GM12875 (cell line): ENCODE measurements at regions not wholly inside any gene's neighbourhood (a gene's known extent, or its start where the extent isn't known, plus 50 kb on each side); places are given as distances from the start of the nearest gene placed in this dataset.
"Not testable (repeated sequence)": the region's sequence is repeated elsewhere in the genome, so short reads cannot be mapped to it uniquely, and the experiment has no call there.

Source experiments
- H3K4me3 ChIP-seq: one replicate; pipeline ENCODE4 v1.5.1; 2011; ENCODE audit warnings: low read depth, low read length, control low read depth
- TF ChIP-seq, protein P1 (sequence below): IDR thresholded peaks from 2 replicates; pipeline ENCODE4 v1.5.1; 2011; ENCODE audit warnings: low read depth, mild to moderate bottlenecking, control low read depth, inconsistent platforms, low read length, moderate library complexity, borderline replicate concordance; ENCODE audit not compliant: insufficient read depth

DNA sequence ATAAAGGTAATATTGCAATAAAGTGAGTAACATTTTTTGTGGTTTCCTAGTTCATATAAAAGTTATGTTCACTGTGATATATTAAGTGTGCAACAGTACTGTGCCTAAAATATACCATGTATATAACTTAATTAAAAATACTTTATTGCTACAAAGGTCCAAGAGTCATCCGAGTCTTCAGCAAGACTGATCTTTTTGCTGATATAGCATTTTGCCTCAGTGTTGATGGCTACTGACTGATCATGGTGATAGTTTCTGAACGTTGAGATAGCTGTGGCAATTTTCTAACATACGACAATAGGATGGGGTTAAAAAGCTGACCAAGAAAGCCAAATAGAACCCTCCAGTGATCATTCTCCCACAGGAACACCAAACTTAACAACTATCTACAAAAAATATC is 1302.7 kb downstream of the TECRL start:
- no peak overlapping the region for H3K4me3 ChIP-seq
- TF ChIP-seq, protein P1, sequence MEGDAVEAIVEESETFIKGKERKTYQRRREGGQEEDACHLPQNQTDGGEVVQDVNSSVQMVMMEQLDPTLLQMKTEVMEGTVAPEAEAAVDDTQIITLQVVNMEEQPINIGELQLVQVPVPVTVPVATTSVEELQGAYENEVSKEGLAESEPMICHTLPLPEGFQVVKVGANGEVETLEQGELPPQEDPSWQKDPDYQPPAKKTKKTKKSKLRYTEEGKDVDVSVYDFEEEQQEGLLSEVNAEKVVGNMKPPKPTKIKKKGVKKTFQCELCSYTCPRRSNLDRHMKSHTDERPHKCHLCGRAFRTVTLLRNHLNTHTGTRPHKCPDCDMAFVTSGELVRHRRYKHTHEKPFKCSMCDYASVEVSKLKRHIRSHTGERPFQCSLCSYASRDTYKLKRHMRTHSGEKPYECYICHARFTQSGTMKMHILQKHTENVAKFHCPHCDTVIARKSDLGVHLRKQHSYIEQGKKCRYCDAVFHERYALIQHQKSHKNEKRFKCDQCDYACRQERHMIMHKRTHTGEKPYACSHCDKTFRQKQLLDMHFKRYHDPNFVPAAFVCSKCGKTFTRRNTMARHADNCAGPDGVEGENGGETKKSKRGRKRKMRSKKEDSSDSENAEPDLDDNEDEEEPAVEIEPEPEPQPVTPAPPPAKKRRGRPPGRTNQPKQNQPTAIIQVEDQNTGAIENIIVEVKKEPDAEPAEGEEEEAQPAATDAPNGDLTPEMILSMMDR: no peak

DNA sequence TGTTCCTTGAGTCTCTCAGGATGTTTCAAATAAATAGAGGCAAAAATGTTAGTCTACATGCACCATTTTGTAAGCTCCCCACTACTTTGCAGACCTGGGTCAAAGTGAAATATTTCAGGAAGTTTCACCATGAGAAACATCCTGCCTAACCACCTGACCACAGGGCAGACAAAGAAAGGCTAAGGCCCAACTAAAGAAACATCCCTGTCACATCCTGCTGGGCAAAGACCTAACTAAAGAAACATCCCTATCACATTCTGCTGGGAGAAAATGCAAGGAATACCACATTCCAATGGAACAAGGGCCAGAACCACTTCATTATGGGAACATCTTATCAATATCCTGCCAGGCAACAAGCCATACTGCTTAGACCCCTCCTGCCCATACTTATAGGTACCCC is 1303.4 kb downstream of the TECRL start:
- H3K4me3 ChIP-seq: no peak overlapping the region
- TF ChIP-seq, protein P1: no peak

GRCh38 chr4:63090641-63091040 is 1318.6 kb downstream of the TECRL start:
- TF ChIP-seq, protein P1: no peak
- no peak overlapping the region for H3K4me3 ChIP-seq

DNA sequence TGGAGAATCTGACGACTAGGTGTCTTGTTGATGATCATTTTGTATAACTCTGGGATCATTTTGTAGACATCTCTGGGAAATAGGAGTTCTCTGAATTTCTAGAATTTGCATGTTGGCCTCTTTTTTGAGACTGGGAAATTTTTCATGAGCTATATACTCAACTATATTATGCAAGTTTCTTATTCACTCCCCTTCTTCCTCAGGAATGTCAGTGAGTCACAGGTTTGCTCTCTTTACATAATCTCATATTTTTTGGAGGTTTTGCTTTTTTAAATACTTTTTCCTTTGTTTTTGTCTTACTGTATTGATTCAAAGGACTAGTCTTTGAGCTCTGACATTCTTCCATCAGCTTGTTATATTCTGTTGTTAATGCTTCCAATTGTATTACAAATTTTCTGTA is 1324.2 kb downstream of the TECRL start:
- TF ChIP-seq, protein P1: no peak
- H3K4me3 ChIP-seq: no peak overlapping the region

GRCh38 chr4:63080934-63081333 is 1328.3 kb downstream of the TECRL start:
- TF ChIP-seq, protein P1: no peak
- no peak overlapping the region for H3K4me3 ChIP-seq

- no peak overlapping the region for H3K4me3 ChIP-seq
- TF ChIP-seq, protein P1: no peak
These were observed 1345.5 kb downstream of the TECRL start for GRCh38 chr4:63063760-63064159.

DNA sequence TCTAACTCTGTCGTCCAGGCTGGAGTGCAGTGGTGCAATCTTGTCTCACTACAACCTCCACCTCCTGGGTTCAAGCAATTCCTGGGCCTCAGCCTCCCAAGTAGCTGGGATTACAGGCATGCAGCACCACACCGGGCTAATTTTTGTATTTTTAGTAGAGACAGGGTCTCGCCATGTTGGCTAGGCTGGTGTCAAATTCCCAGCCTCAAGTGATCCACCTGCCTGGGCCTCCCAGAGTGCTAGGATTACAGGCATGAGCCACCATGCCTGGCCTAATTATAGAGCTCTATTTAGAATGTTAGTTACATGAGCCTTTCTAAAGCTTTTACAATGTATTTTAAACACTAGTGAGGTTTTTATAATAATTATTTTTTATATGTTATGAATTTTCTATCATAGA is 1346.4 kb downstream of the TECRL start:
- not testable (repeated sequence) for H3K4me3 ChIP-seq

DNA sequence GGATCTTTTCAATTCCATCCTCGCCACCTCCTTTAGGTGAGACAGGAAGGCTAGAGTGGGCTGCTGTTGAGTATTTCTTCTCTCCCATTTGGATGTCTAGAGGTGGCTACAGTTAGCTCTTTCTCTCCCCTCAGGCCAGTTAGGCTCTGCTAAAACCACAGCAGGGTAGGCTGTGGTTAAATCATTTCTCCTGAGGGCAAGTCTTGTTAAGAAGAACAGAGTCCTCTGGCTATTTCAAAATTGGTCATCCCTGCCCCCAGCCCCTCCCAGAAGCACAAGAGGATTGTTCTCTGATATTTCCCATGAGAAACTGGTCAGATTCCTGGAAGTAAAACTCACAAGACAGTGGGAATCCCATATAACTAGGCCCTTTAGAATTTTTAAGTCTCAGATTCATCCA is 1359.5 kb downstream of the TECRL start:
- TF ChIP-seq, protein P1: no peak
- no peak overlapping the region for H3K4me3 ChIP-seq
